GM19397 (cell line): ENCODE measurements at regions not wholly inside any gene's neighbourhood (a gene's known extent, or its start where the extent isn't known, plus 50 kb on each side); places are given as distances from the start of the nearest gene placed in this dataset.
"Not testable (repeated sequence)": the region's sequence is repeated elsewhere in the genome, so short reads cannot be mapped to it uniquely, and the experiment has no call there.

Source experiments
- ATAC-seq: cut with Tn5 transposase; IDR thresholded peaks from one replicate; pipeline ENCODE4 v1.9.1; 2021; ENCODE audit warnings: mild to moderate bottlenecking, moderate library complexity; ENCODE audit not compliant: unreplicated experiment

DNA sequence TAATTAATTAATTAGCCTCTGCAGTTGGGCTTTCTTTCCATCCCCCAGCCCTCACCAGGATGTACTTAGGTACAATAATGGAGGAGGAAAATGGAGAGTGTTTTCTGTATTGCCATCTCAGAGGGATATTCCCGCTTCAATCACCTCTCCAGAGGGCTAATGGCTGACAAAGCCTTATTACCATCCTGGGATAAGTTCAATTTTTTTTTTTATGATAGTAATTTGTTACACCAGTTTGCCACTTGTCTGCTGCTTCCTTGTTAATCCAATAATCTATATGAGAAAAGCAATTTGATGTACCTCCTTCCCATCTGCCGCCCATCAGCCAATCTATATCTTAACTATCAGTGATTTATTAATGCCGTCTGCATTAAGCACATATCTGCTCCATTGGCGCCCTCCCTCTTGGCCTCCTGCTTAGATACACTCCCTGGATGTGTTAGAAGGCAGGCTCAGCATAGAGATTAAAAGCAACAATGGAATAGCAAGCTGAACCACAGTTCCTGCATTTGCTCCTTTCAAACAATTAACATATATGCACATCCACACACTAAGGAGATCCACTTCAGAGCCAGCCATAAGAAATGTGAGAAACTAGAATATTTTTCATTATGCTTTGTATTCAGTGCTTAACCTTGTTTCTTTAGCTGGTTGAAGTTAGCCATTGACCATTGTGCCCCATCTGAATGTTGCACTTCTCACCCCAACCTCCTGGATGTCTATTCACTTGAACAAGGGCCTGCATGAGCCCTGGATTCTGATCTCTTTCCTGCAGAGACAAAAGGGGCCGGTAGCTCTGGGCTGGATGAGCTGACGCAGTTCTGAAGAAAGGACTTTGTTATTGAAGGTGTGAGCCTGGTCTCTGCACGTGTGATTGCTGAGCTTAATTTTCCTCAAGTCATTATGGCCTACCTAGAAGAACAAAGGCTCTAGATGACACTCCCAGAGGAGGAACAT lies 237.3 kb upstream of the GAP43 start:
- ATAC-seq: no peak

GRCh38 chr3:115388166-115388565 lies 235.1 kb upstream of the GAP43 start:
- no peak for ATAC-seq

DNA sequence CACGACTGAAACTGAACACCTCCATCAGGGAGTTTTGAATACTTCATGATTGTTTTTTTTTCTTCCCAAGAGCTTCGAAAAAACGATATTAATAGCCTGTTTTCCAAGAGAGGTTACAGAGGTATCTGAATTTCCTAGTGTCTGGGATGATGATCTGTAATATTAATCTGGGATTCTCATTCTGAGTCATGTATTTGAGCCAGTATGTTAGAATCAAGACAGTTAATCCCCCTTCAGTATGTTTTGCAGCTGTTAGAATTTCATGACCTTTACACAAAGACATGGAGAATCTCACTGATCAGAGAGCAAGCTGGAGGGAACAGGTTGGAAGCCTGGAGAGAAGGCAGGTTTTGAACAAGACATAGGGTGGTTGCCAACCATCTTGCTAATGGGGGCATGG lies 234.5 kb upstream of the GAP43 start:
- ATAC-seq: no peak

DNA sequence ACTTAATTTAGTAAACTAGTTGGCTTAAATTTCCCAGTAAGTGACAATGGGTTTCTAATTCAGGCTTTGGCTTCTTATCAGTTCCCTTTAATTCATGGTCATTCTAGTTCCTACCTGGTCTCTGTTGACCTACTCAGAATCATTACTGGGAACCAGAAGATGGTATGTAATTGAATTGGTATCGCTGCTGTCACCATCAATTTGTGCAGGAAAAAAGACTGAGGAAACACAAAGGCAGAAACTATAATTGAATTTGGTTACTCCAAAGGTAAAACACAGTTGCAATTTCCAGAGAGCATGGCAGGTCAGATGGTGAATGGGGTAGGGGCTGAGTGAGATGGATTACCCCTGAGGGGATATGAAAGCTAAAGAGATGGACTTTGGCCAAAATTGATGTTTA lies 226.5 kb upstream of the GAP43 start:
- ATAC-seq: no peak

DNA sequence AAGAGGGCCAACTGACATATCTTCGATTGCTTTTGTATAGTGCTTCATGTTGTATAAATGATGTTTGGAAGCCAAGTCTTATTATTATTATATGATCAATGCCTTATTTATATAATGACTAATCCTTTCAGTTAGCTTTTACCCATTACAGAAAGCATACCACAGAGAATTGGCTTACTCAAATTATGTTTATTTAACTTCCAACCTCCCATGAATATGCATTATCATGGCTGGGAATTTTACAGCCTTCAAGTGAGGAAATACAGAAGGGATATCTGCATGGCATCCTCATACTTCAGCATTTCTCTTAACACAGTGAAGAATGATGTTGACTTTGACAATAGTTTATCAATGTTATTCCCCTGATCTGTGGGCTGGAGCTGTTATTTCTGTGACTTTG lies 225.9 kb upstream of the GAP43 start:
- no peak for ATAC-seq

- ATAC-seq: no peak
These were observed 224.8 kb upstream of the GAP43 start for GRCh38 chr3:115398506-115398905.

DNA sequence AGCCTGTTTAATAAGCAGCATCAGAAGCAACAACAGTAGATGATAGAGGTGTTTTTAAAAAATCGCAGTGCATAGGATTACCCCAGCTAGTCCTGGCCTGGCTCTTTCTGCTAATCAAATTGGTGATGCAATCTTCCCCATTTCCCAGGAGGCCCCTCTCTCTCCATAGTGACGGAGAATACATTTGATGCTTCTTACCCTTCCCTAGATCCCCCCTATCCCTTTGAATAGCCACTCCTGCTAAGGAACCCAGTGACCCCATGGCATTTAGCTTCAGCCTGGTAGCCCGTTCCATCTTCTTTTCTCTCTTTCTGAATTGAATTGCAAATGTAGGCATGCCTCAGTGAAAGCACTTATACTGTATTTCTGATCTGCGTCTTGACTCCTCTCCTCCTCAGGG lies 223.6 kb upstream of the GAP43 start:
- no peak for ATAC-seq

- no peak for ATAC-seq
These were observed 222.0 kb upstream of the GAP43 start for GRCh38 chr3:115401298-115401697.

DNA sequence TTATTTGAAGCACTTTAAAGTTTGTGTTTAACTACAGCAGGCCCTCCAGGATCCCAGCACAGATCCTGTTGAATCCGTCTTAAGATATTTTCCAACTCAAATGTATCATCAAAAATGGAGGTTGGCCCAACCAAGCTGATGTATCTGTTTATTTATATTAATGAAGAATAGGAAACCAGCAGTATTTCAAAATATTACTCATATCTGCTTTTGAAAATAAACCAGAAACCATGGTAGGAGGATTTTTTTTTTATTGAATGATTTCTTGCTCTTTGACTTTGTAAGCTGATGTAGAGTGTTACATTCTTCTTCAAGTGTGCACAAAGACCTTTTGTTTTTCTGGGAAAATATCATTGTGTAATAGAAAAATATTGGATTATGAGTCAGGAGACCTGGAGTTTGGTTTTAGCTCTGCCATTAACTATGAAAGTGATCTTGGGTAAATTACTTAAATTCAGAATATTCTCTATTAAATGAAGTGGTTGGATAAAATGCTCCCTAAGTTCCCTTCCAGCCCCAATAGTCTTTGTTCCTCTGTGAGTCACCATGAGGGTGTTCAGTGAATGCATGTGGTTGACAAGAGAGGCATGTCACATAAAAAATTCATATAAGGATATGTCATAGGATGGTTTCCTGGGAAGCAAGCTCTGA lies 221.3 kb upstream of the GAP43 start:
- no peak for ATAC-seq

DNA sequence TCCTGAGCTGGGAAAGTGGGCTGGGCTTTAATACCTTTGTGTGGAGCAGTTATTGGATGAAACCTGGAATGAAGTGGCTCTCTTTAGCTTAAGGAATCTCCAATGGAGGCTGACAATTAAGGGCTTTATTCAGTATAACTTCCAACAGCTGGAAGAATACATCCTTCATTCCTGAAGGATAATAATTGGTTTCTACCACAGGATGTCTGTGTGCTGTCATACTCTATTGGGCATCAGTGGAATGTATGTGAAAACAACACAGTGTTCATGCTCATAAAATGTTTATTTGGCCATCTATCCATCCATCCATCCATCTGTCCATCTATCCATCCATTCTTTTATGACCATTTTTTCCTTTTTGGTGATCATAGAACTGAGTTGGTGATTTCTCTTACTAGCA lies 220.7 kb upstream of the GAP43 start:
- no peak for ATAC-seq

GRCh38 chr3:115403786-115404185 lies 219.5 kb upstream of the GAP43 start:
- no peak for ATAC-seq

- ATAC-seq: no peak
These were observed 213.7 kb upstream of the GAP43 start for GRCh38 chr3:115409596-115409995.

GRCh38 chr3:115414610-115415009 lies 208.7 kb upstream of the GAP43 start:
- ATAC-seq: not testable (repeated sequence)

DNA sequence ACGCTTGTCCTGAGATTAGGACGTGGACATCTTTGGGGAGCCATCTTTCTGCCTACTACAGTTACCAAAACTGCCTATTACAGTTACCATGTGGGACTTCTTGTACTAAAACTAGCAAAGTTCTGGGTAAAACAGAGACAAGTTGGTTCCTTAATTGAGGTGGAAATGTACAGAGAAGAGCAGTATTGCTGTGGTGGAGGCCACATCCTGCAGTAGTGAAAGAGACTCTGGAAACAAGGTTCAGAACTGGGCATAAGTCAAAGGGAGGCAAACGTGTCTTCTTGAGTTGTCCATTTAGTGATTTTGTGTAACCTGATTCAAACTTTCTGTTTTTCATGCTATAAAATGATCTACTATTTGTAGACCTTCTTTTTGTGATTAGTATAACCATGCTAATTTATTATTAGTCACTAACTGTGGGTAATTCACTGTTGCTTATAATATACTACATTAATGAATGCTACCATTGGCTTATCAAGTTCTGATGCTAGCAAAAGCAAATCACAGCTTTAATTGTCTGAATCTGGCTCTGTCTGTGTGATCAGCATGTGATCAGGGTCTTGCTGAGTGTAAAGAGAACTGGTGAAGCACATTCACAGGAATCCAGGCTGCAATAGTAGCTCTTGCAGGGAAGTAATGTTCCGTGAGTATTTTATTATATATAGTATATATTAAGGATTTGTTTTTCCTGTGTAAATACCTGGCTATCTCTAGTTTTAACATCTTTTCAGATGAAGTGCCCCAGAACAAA lies 207.9 kb upstream of the GAP43 start:
- no peak for ATAC-seq

GRCh38 chr3:115418583-115418982 lies 204.7 kb upstream of the GAP43 start:
- no peak for ATAC-seq

GRCh38 chr3:115420086-115420485 lies 203.2 kb upstream of the GAP43 start:
- no peak for ATAC-seq

GRCh38 chr3:115423170-115423569 lies 200.1 kb upstream of the GAP43 start:
- no peak for ATAC-seq

GRCh38 chr3:115428841-115429240 lies 194.5 kb upstream of the GAP43 start:
- no peak for ATAC-seq

DNA sequence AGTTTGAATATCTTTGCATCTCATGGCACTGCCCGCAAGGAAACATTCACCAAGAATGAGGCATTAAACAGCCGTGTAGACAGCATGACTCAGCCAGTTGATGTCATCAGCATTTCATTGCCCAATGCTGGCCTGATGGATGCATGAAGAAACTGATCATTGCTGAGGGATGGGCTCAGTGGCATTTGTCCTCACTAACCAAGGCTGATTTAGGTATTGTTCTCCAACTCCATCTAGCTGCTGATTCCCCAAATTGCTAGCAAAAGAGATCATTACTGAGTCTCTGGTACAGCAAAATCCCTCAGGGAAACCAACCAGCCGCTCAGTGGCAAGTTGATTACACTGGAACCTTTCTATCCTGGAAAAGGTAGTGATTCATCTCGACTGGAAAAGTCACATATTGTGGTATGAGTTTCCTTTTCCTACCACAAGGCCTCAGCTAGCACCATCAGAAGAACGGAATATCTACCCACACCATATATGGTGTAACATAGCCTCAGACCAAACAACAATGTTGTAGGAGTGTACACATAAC lies 186.5 kb upstream of the GAP43 start:
- no peak for ATAC-seq

DNA sequence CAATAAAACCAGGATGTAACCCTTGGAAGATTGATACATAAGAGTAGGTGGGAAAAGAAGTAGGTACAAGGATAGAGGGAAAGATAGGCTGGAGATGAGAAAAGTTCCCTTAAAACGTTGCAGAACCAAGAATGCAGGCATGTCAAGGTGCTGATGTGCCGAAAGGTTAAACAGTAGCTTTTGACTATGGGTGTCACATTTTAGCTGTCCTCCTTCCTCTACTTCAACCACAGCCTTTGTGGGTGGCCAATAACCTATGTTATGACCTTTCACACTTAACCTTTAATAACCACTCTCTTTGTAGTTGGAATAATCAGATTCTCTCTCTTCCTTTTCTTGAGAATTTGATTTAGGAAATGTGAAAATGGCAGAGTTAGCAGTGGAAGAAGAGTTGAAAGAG lies 184.5 kb upstream of the GAP43 start:
- no peak for ATAC-seq

DNA sequence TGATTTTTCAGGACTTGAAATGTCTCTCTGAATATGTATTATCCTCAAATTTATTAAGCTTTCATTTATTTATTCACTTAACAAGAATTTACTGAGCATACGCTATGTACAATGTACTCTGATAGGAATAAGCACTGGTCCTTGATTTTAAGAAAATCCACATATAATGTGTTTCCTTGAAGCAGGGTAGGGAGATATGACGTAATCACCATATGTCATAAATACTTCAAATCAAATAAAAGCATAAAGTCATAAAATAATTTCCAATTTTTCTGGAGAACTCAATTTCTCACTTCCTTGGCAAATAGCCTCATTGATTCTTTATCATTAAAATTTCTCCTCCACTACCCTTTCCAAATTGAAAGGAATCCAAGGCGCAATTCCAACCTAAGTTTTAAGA lies 177.8 kb upstream of the GAP43 start:
- ATAC-seq: no peak
